Thyroid gland (tissue), 4 donors: ENCODE measurements at regions not wholly inside any gene's neighbourhood (a gene's known extent, or its start where the extent isn't known, plus 50 kb on each side); places are given as distances from the start of the nearest gene placed in this dataset.

Source experiments
- POLR2A ChIP-seq, 2 donors: fragments of 450-650 bp; IDR thresholded peaks; one replicate each; pipeline ENCODE4 v1.6.1; 2017; ENCODE audit warnings: antibody characterized with exemption in 2 of 2, mild to moderate bottlenecking in 2 of 2, moderate library complexity in 1 of 2
- TF ChIP-seq, protein P1 (sequence below), 6 experiments: fragments of 200-600 bp in 3 of 6; fragments of 450-650 bp in 3 of 6; sonication (generic) in 3 of 6; IDR thresholded peaks; one replicate each; pipeline ENCODE4 v1.5.1; 2016 to 2019; ENCODE audit warnings: antibody characterized with exemption in 6 of 6, mild to moderate bottlenecking in 2 of 6, inconsistent platforms in 1 of 6, moderate library complexity in 1 of 6

DNA sequence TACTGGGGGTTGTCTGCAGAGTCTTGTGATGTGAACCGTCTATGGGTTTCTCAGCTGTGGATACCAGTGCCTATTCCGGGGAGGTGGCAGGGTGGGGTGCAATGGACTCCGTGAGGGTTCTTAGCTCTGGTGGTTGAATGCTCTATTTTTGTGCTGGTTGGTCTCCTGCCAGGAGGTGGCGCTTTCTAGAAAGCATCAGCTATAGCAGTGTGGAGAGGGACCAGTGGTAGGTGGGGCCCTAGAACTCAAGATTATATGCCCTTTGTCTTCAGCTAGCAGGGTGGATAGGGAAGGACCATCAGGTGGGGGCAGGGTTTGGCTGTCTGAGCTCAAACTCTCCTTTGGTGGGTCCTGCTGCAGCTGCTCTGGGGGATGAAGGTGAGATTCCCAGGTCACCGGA, 127.3 kb upstream of the PLD5 start:
- TF ChIP-seq, protein P1, sequence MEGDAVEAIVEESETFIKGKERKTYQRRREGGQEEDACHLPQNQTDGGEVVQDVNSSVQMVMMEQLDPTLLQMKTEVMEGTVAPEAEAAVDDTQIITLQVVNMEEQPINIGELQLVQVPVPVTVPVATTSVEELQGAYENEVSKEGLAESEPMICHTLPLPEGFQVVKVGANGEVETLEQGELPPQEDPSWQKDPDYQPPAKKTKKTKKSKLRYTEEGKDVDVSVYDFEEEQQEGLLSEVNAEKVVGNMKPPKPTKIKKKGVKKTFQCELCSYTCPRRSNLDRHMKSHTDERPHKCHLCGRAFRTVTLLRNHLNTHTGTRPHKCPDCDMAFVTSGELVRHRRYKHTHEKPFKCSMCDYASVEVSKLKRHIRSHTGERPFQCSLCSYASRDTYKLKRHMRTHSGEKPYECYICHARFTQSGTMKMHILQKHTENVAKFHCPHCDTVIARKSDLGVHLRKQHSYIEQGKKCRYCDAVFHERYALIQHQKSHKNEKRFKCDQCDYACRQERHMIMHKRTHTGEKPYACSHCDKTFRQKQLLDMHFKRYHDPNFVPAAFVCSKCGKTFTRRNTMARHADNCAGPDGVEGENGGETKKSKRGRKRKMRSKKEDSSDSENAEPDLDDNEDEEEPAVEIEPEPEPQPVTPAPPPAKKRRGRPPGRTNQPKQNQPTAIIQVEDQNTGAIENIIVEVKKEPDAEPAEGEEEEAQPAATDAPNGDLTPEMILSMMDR (IDR thresholded peaks at IDR 0.05): no peak
- no peak for TF ChIP-seq POLR2A (IDR thresholded peaks at IDR 0.05)
